ENCODE measurements at regions not wholly inside any gene's neighbourhood (a gene's known extent, or its start where the extent isn't known, plus 50 kb on each side); places are given as distances from the start of the nearest gene placed in this dataset.

DNA sequence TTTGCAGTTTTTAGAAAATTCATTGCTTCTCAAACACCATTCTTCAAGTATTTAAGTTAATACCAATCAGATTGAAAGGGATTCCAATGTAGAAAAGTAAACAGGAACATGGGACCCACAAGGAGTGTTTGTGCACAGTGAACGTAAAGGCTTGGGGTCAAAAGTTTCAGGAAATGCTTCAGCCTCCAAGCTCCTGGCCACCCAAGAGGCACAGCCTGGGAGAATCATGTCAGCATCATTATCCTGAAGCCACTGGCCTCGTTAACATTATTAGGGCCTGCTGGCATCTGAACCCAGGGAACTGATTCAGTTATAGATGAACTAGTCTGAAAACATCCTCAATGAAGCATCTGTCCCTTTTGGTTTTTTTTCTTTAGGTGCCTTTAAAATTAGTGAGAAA lies 122.9 kb downstream of the NXNL2 start:
- TF ChIP-seq, protein P1, sequence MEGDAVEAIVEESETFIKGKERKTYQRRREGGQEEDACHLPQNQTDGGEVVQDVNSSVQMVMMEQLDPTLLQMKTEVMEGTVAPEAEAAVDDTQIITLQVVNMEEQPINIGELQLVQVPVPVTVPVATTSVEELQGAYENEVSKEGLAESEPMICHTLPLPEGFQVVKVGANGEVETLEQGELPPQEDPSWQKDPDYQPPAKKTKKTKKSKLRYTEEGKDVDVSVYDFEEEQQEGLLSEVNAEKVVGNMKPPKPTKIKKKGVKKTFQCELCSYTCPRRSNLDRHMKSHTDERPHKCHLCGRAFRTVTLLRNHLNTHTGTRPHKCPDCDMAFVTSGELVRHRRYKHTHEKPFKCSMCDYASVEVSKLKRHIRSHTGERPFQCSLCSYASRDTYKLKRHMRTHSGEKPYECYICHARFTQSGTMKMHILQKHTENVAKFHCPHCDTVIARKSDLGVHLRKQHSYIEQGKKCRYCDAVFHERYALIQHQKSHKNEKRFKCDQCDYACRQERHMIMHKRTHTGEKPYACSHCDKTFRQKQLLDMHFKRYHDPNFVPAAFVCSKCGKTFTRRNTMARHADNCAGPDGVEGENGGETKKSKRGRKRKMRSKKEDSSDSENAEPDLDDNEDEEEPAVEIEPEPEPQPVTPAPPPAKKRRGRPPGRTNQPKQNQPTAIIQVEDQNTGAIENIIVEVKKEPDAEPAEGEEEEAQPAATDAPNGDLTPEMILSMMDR (IDR thresholded peaks at IDR 0.05 in 2 of 3, conservative IDR thresholded peaks at IDR 0.05 in 1 of 3; ENCODE audit: control insufficient read depth in 2 of 3, extremely low read depth in 1 of 3, insufficient read depth in 1 of 3, low read depth in 3 of 3, low read length in 3 of 3) = no peak
- TF ChIP-seq RBBP5 (conservative IDR thresholded peaks at IDR 0.05) (no peak), POLR2A (IDR thresholded peaks at IDR 0.05; ENCODE audit: low read depth, low read length) (no peak), MXI1 (IDR thresholded peaks at IDR 0.05; ENCODE audit: low read depth, low read length) (no peak)
- TF ChIP-seq, protein P2, sequence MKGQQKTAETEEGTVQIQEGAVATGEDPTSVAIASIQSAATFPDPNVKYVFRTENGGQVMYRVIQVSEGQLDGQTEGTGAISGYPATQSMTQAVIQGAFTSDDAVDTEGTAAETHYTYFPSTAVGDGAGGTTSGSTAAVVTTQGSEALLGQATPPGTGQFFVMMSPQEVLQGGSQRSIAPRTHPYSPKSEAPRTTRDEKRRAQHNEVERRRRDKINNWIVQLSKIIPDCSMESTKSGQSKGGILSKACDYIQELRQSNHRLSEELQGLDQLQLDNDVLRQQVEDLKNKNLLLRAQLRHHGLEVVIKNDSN (IDR thresholded peaks at IDR 0.05; ENCODE audit: borderline replicate concordance, extremely low read length, insufficient read depth, low read depth, low read length) = no peak
- TF ChIP-seq, protein P3, sequence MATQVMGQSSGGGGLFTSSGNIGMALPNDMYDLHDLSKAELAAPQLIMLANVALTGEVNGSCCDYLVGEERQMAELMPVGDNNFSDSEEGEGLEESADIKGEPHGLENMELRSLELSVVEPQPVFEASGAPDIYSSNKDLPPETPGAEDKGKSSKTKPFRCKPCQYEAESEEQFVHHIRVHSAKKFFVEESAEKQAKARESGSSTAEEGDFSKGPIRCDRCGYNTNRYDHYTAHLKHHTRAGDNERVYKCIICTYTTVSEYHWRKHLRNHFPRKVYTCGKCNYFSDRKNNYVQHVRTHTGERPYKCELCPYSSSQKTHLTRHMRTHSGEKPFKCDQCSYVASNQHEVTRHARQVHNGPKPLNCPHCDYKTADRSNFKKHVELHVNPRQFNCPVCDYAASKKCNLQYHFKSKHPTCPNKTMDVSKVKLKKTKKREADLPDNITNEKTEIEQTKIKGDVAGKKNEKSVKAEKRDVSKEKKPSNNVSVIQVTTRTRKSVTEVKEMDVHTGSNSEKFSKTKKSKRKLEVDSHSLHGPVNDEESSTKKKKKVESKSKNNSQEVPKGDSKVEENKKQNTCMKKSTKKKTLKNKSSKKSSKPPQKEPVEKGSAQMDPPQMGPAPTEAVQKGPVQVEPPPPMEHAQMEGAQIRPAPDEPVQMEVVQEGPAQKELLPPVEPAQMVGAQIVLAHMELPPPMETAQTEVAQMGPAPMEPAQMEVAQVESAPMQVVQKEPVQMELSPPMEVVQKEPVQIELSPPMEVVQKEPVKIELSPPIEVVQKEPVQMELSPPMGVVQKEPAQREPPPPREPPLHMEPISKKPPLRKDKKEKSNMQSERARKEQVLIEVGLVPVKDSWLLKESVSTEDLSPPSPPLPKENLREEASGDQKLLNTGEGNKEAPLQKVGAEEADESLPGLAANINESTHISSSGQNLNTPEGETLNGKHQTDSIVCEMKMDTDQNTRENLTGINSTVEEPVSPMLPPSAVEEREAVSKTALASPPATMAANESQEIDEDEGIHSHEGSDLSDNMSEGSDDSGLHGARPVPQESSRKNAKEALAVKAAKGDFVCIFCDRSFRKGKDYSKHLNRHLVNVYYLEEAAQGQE (IDR thresholded peaks at IDR 0.05; ENCODE audit: low read depth, low read length) = no peak
- TF ChIP-seq, protein P4, sequence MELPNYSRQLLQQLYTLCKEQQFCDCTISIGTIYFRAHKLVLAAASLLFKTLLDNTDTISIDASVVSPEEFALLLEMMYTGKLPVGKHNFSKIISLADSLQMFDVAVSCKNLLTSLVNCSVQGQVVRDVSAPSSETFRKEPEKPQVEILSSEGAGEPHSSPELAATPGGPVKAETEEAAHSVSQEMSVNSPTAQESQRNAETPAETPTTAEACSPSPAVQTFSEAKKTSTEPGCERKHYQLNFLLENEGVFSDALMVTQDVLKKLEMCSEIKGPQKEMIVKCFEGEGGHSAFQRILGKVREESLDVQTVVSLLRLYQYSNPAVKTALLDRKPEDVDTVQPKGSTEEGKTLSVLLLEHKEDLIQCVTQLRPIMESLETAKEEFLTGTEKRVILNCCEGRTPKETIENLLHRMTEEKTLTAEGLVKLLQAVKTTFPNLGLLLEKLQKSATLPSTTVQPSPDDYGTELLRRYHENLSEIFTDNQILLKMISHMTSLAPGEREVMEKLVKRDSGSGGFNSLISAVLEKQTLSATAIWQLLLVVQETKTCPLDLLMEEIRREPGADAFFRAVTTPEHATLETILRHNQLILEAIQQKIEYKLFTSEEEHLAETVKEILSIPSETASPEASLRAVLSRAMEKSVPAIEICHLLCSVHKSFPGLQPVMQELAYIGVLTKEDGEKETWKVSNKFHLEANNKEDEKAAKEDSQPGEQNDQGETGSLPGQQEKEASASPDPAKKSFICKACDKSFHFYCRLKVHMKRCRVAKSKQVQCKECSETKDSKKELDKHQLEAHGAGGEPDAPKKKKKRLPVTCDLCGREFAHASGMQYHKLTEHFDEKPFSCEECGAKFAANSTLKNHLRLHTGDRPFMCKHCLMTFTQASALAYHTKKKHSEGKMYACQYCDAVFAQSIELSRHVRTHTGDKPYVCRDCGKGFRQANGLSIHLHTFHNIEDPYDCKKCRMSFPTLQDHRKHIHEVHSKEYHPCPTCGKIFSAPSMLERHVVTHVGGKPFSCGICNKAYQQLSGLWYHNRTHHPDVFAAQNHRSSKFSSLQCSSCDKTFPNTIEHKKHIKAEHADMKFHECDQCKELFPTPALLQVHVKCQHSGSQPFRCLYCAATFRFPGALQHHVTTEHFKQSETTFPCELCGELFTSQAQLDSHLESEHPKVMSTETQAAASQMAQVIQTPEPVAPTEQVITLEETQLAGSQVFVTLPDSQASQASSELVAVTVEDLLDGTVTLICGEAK (IDR thresholded peaks at IDR 0.05; ENCODE audit: borderline replicate concordance) = no peak
